Astrocyte (in vitro differentiated cells and primary cell): ENCODE measurements at regions not wholly inside any gene's neighbourhood (a gene's known extent, or its start where the extent isn't known, plus 50 kb on each side); places are given as distances from the start of the nearest gene placed in this dataset.

Experiments
- DNase-seq: peaks from one replicate; pipeline ENCODE4 v3.0.0-alpha.2; 2010; ENCODE audit warnings: low read depth
- FAIRE-seq: peaks from 2 replicates; lab custom pipeline; 2011; peaks lifted over from hg19 to GRCh38; lab: Jason Lieb, UNC
- H2AFZ ChIP-seq: 2 replicates; pipeline ENCODE4 v1.6.0; 2012; ENCODE audit warnings: low read depth, low read length, inconsistent platforms
- H3K27ac ChIP-seq: 2 replicates; pipeline ENCODE4 v1.5.1; 2011; ENCODE audit warnings: low read depth, low read length, inconsistent platforms
- H3K27me3 ChIP-seq: 2 replicates; pipeline ENCODE4 v1.6.0; 2011; ENCODE audit warnings: low read length, inconsistent platforms; ENCODE audit not compliant: insufficient read depth
- H3K36me3 ChIP-seq: 2 replicates; pipeline ENCODE4 v1.5.1; 2011; ENCODE audit warnings: low read length, inconsistent platforms; ENCODE audit not compliant: insufficient read depth
- H3K4me1 ChIP-seq: 2 replicates; pipeline ENCODE4 v1.5.1; 2011; ENCODE audit warnings: low read length, inconsistent platforms; ENCODE audit not compliant: insufficient read depth
- H3K4me2 ChIP-seq: 2 replicates; pipeline ENCODE4 v1.6.0; 2012; ENCODE audit warnings: low read length, inconsistent platforms
- H3K4me3 ChIP-seq: 2 replicates; pipeline ENCODE4 v1.5.1; 2011; ENCODE audit warnings: low read depth, mild to moderate bottlenecking, low read length, inconsistent platforms; ENCODE audit not compliant: insufficient read depth
- H3K79me2 ChIP-seq: 2 replicates; pipeline ENCODE4 v1.6.0; 2012; ENCODE audit warnings: mild to moderate bottlenecking, low read length, inconsistent platforms; ENCODE audit not compliant: insufficient read depth
- H3K9ac ChIP-seq: 2 replicates; pipeline ENCODE4 v1.6.0; 2012; ENCODE audit warnings: mild to moderate bottlenecking, low read length, inconsistent platforms
- H3K9me3 ChIP-seq: 2 replicates; pipeline ENCODE4 v1.5.1; 2012; ENCODE audit warnings: low read depth, mild to moderate bottlenecking, low read length, inconsistent platforms; ENCODE audit not compliant: insufficient read depth
- H4K20me1 ChIP-seq: 2 replicates; pipeline ENCODE4 v1.6.0; 2012; ENCODE audit warnings: low read length, inconsistent platforms; ENCODE audit not compliant: insufficient read depth
- H3K27ac Mint-ChIP-seq: one replicate; pipeline ENCODE4 v1.8.0; 2021; ENCODE audit warnings: mild to moderate bottlenecking, mixed read lengths; ENCODE audit not compliant: unreplicated experiment
- H3K27me3 Mint-ChIP-seq: one replicate; pipeline ENCODE4 v1.8.0; 2021; ENCODE audit warnings: low read depth, mixed read lengths; ENCODE audit not compliant: unreplicated experiment
- H3K36me3 Mint-ChIP-seq: one replicate; pipeline ENCODE4 v1.8.0; 2021; ENCODE audit warnings: low read depth, mixed read lengths; ENCODE audit not compliant: unreplicated experiment
- H3K4me1 Mint-ChIP-seq: one replicate; pipeline ENCODE4 v1.8.0; 2021; ENCODE audit warnings: low read depth, mixed read lengths; ENCODE audit not compliant: unreplicated experiment
- H3K4me3 Mint-ChIP-seq: one replicate; pipeline ENCODE4 v1.8.0; 2021; ENCODE audit warnings: mild to moderate bottlenecking, moderate library complexity, mixed read lengths; ENCODE audit not compliant: unreplicated experiment
- H3K9me3 Mint-ChIP-seq: one replicate; pipeline ENCODE4 v1.8.0; 2021; ENCODE audit warnings: mild to moderate bottlenecking, mixed read lengths; ENCODE audit not compliant: unreplicated experiment
- CTCF ChIP-seq: IDR thresholded peaks from 2 replicates; pipeline ENCODE4 v1.5.1; 2011; ENCODE audit warnings: low read depth, mild to moderate bottlenecking, inconsistent platforms, low read length, moderate library complexity; ENCODE audit not compliant: insufficient read depth
- EZH2 ChIP-seq: IDR thresholded peaks from 2 replicates; pipeline ENCODE4 v1.6.1; 2012; ENCODE audit warnings: mild to moderate bottlenecking, low read length, inconsistent platforms; ENCODE audit not compliant: insufficient read depth

GRCh38 chr11:26134053-26134452 is 197.9 kb upstream of the ANO3 start:
- Histone ChIP-seq H3K4me3 (no peak overlapping the region), H3K4me2 (no peak overlapping the region), H3K27me3 (no peaks in the 10 kb centered on the region), H3K9me3 (no peaks in the 10 kb centered on the region), H3K79me2 (no peaks in the 10 kb centered on the region), H4K20me1 (no peaks in the 10 kb centered on the region), H3K9ac (no peak overlapping the region), H3K36me3 (no peaks in the 10 kb centered on the region), H2AFZ (no peak overlapping the region), H3K4me1 (no peaks in the 10 kb centered on the region), H3K27ac (no peak overlapping the region)
- H3K27ac Mint-ChIP-seq = no peak overlapping the region
- peaks cover 2% of the 10 kb centered on the region for H3K9me3 Mint-ChIP-seq
- H3K4me3 Mint-ChIP-seq = no peak overlapping the region
- H3K36me3 Mint-ChIP-seq = no peaks in the 10 kb centered on the region
- H3K4me1 Mint-ChIP-seq = no peaks in the 10 kb centered on the region
- DNase-seq = no peak
- no peaks in the 10 kb centered on the region for H3K27me3 Mint-ChIP-seq
- no peak for FAIRE-seq
- TF ChIP-seq CTCF (no peak), EZH2 (no peak)

- TF ChIP-seq EZH2 (no peak), CTCF (no peak)
- FAIRE-seq = no peak
These were observed 197.2 kb upstream of the ANO3 start for GRCh38 chr11:26134481-26135355.

GRCh38 chr11:26137651-26138050 is 194.3 kb upstream of the ANO3 start:
- TF ChIP-seq EZH2 (no peak), CTCF (no peak)
- no peaks in the 10 kb centered on the region for H3K36me3 ChIP-seq
- H4K20me1 ChIP-seq = no peaks in the 10 kb centered on the region
- H3K27me3 Mint-ChIP-seq = no peaks in the 10 kb centered on the region
- H3K9me3 Mint-ChIP-seq = no peaks in the 10 kb centered on the region
- H3K9me3 ChIP-seq = no peaks in the 10 kb centered on the region
- FAIRE-seq (no peak), DNase-seq (no peak)
- H3K4me1 Mint-ChIP-seq = no peaks in the 10 kb centered on the region
- no peaks in the 10 kb centered on the region for H3K79me2 ChIP-seq
- no peak overlapping the region for H3K27ac Mint-ChIP-seq
- no peak overlapping the region for H3K4me3 Mint-ChIP-seq
- no peaks in the 10 kb centered on the region for H3K27me3 ChIP-seq
- no peak overlapping the region for H3K9ac ChIP-seq
- no peaks in the 10 kb centered on the region for H3K4me1 ChIP-seq
- H3K4me2 ChIP-seq = no peak overlapping the region
- no peak overlapping the region for H3K27ac ChIP-seq
- no peak overlapping the region for H3K4me3 ChIP-seq
- no peak overlapping the region for H2AFZ ChIP-seq
- no peaks in the 10 kb centered on the region for H3K36me3 Mint-ChIP-seq

More at GRCh38 chr11:26134481-26135355, 197.2 kb upstream of the ANO3 start:
- no peak for DNase-seq
- H3K36me3 ChIP-seq = no peaks in the 10 kb centered on the region
- Mint-ChIP-seq H3K27me3 (no peaks in the 10 kb centered on the region), H3K36me3 (no peaks in the 10 kb centered on the region), H3K27ac (no peak overlapping the region), H3K9me3 (no peaks in the 10 kb centered on the region), H3K4me1 (no peaks in the 10 kb centered on the region), H3K4me3 (no peak overlapping the region)
- no peak overlapping the region for H3K4me2 ChIP-seq
- H3K9me3 ChIP-seq = no peaks in the 10 kb centered on the region
- H3K4me3 ChIP-seq = no peak overlapping the region
- H3K9ac ChIP-seq = no peak overlapping the region
- H3K27me3 ChIP-seq = no peaks in the 10 kb centered on the region
- no peaks in the 10 kb centered on the region for H3K79me2 ChIP-seq
- no peaks in the 10 kb centered on the region for H3K4me1 ChIP-seq
- H3K27ac ChIP-seq = no peak overlapping the region
- no peaks in the 10 kb centered on the region for H4K20me1 ChIP-seq
- H2AFZ ChIP-seq = no peak overlapping the region
